Stomach (tissue), 6 donors: ENCODE measurements at regions not wholly inside any gene's neighbourhood (a gene's known extent, or its start where the extent isn't known, plus 50 kb on each side); places are given as distances from the start of the nearest gene placed in this dataset.

Source experiments
- DNase-seq, 2 donors: peaks; one replicate each; pipeline versions ENCODE4 v3.0.0 to v3.0.0-alpha.2; 2013 to 2019
- H3K27ac ChIP-seq, 5 donors: fragments of 200-600 bp in 4 of 5; sonication (generic) in 4 of 5; one replicate each; pipeline ENCODE4 v1.5.1; 2013 to 2019; ENCODE audit warnings: mild to moderate bottlenecking in 1 of 5, moderate library complexity in 1 of 5
- H3K27me3 ChIP-seq, 3 donors: fragments of 200-600 bp; sonication (generic); one replicate each; pipeline ENCODE4 v1.5.1; 2017 to 2019; ENCODE audit warnings: mixed run types in 1 of 3
- H3K36me3 ChIP-seq, 4 donors: fragments of 200-600 bp; sonication (generic); 1 replicate in 3 of 4; 2 replicates in 1 of 4; pipeline ENCODE4 v1.5.1; 2016 to 2019
- H3K4me1 ChIP-seq, 4 donors: fragments of 200-600 bp; sonication (generic); one replicate each; pipeline ENCODE4 v1.5.1; 2016 to 2019
- H3K4me3 ChIP-seq, 4 donors: fragments of 200-600 bp; sonication (generic) in 3 of 4; one replicate each; pipeline ENCODE4 v1.5.1; 2016 to 2019; ENCODE audit warnings: mild to moderate bottlenecking in 1 of 4
- H3K9me3 ChIP-seq, 4 donors: fragments of 200-600 bp; sonication (generic); one replicate each; pipeline ENCODE4 v1.5.1; 2016 to 2019
- EP300 ChIP-seq: sonication (generic); formaldehyde crosslinking; IDR thresholded peaks from one replicate; pipeline ENCODE4 v1.6.1; 2017; ENCODE audit warnings: antibody characterized with exemption
- POLR2A ChIP-seq, 4 donors: fragments of 450-650 bp; IDR thresholded peaks; one replicate each; pipeline ENCODE4 v1.6.1; 2016; ENCODE audit warnings: antibody characterized with exemption in 4 of 4, control low read depth in 2 of 4, mild to moderate bottlenecking in 1 of 4, moderate library complexity in 1 of 4
- POLR2AphosphoS5 ChIP-seq, 3 donors: sonication (generic); formaldehyde crosslinking; IDR thresholded peaks; one replicate each; pipeline ENCODE4 v1.6.1; 2016; ENCODE audit warnings: antibody characterized with exemption in 3 of 3
- intact Hi-C: fragments of 100-400 bp; cut with DNase I; formaldehyde crosslinking; loops from one replicate; pipeline ENCODE4 v1.15.1; 2023; ENCODE audit warnings: low total_unique reads
- small RNA-seq, 4 donors: library from RNA; depleted of rRNA; stranded (forward); fragments of <200 nt; gene quantifications; one replicate each; pipeline ENCODE3, GENCODE V24; 2016
- TF ChIP-seq, protein P1 (sequence below), 7 experiments: fragments of 450-650 bp in 4 of 7; fragments of 200-600 bp in 3 of 7; sonication (generic) in 3 of 7; IDR thresholded peaks; one replicate each; pipeline ENCODE4 v1.5.1; 2016 to 2019; ENCODE audit warnings: antibody characterized with exemption in 7 of 7, control low read depth in 2 of 7, mild to moderate bottlenecking in 1 of 7
- donor health status: Bipolar disorder and iron deficiency.

DNA sequence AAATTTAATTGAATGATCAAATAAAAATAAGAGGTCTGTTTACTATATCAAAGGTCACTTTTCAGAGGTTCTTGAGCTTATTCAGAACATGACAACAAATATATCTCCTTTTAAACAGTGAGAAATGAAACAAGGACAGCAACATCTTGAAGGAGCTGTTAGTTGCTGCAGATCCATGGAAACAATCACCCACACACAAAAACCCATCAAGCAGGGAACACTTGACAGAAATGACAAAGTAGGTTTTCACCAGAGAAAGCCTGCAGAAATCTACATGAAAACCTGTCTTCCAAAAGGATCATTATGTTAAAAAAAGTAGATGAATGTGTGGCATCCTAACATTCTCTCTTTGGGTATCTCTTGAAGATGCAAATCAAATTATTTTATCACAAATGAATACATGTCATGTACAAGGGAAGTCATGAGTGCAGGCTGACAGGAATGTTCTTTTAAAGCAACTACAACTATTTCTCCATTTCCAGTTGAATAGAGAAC is 203.0 kb downstream of the GRIA2 start:
- TF ChIP-seq EP300, result no peak
- TF ChIP-seq POLR2A (IDR thresholded peaks at IDR 0.05), result no peak
- TF ChIP-seq, protein P1, sequence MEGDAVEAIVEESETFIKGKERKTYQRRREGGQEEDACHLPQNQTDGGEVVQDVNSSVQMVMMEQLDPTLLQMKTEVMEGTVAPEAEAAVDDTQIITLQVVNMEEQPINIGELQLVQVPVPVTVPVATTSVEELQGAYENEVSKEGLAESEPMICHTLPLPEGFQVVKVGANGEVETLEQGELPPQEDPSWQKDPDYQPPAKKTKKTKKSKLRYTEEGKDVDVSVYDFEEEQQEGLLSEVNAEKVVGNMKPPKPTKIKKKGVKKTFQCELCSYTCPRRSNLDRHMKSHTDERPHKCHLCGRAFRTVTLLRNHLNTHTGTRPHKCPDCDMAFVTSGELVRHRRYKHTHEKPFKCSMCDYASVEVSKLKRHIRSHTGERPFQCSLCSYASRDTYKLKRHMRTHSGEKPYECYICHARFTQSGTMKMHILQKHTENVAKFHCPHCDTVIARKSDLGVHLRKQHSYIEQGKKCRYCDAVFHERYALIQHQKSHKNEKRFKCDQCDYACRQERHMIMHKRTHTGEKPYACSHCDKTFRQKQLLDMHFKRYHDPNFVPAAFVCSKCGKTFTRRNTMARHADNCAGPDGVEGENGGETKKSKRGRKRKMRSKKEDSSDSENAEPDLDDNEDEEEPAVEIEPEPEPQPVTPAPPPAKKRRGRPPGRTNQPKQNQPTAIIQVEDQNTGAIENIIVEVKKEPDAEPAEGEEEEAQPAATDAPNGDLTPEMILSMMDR (IDR thresholded peaks at IDR 0.05), result no peak
- TF ChIP-seq POLR2AphosphoS5 (IDR thresholded peaks at IDR 0.05), result no peak
- intact Hi-C loops, result no loop called here

DNA sequence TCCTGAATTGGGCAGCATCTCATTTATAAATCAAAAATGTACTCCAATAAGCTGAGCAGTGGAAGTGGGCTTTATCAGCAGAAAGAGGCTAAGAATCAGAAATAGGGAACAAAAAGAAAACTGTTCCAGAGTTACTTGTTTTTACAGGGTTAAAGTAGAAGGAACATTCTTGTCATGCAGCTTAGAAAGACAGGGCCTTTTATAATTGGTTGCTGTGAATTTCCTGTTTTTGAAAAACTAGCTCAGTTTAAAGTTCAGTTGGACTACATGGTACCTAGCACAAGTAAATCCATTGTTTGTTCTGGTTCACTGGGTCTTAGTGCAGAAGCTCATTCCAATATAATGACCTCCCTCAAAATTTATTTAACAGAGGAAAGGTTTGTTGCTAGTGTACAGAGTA is 200.8 kb downstream of the GRIA2 start:
- H3K4me3 ChIP-seq, result no peak overlapping the region
- intact Hi-C loops, result no loop called here
- peaks cover 0 to 9% (median 4%) of the 10 kb centered on the region in 4 donors for H3K9me3 ChIP-seq
- peak in 1 of 2 donors; percentile 8 for DNase-seq
- no peaks in the 10 kb centered on the region for H3K27me3 ChIP-seq
- TF ChIP-seq POLR2AphosphoS5 (IDR thresholded peaks at IDR 0.05) (no peak), EP300 (no peak), POLR2A (IDR thresholded peaks at IDR 0.05) (no peak)
- TF ChIP-seq, protein P1 (IDR thresholded peaks at IDR 0.05), result no peak
- H3K27ac ChIP-seq, result no peak overlapping the region
- no peaks in the 10 kb centered on the region for H3K4me1 ChIP-seq
- no peaks in the 10 kb centered on the region for H3K36me3 ChIP-seq

More for the DNA sequence above, 203.0 kb downstream of the GRIA2 start:
- DNase-seq, result no peak
- no peaks in the 10 kb centered on the region for H3K4me1 ChIP-seq
- H3K27ac ChIP-seq, result no peak overlapping the region
- H3K27me3 ChIP-seq, result no peaks in the 10 kb centered on the region
- H3K36me3 ChIP-seq, result no peaks in the 10 kb centered on the region
- no peak overlapping the region for H3K4me3 ChIP-seq
- H3K9me3 ChIP-seq, result peaks cover 0 to 9% (median 4%) of the 10 kb centered on the region in 4 donors

Small RNA genes lying in the stretch of these regions (small RNA-seq; reads per million reads assigned to genes)
- 0 reads per million in 4 donors for gene RF00019
